Osteoblast (primary cell): ENCODE measurements at regions not wholly inside any gene's neighbourhood (a gene's known extent, or its start where the extent isn't known, plus 50 kb on each side); places are given as distances from the start of the nearest gene placed in this dataset.

Source experiments
- DNase-seq: peaks from one replicate; pipeline ENCODE4 v3.0.0; 2011; ENCODE audit warnings: low spot score, mixed read lengths; ENCODE audit not compliant: insufficient read length; ENCODE audit errors: missing footprints
- H2AFZ ChIP-seq: 2 replicates; pipeline ENCODE4 v1.6.0; 2011; ENCODE audit warnings: mild to moderate bottlenecking, low read length
- H3K27ac ChIP-seq: 2 replicates; pipeline ENCODE4 v1.5.1; 2011; ENCODE audit warnings: mild to moderate bottlenecking, low read depth, low read length, moderate library complexity
- H3K27me3 ChIP-seq: 2 replicates; pipeline ENCODE4 v1.6.0; 2012; ENCODE audit warnings: mild to moderate bottlenecking, control low read depth, inconsistent platforms, low read length, moderate library complexity; ENCODE audit not compliant: insufficient read depth
- H3K36me3 ChIP-seq: 2 replicates; pipeline ENCODE4 v1.5.1; 2011; ENCODE audit warnings: mild to moderate bottlenecking, low read length, control low read depth, moderate library complexity; ENCODE audit not compliant: insufficient read depth
- H3K4me1 ChIP-seq: 2 replicates; pipeline ENCODE4 v1.5.1; 2011; ENCODE audit warnings: mild to moderate bottlenecking, low read length, control low read depth, moderate library complexity; ENCODE audit not compliant: insufficient read depth
- H3K4me2 ChIP-seq: 2 replicates; pipeline ENCODE4 v1.6.0; 2011; ENCODE audit warnings: mild to moderate bottlenecking, low read length; ENCODE audit not compliant: insufficient read depth
- H3K4me3 ChIP-seq: fragments of 200-600 bp; sonication (generic); 3 replicates; pipeline ENCODE4 v1.5.1; 2012; ENCODE audit warnings: mild to moderate bottlenecking, low read length, inconsistent platforms; ENCODE audit not compliant: insufficient read depth
- H3K79me2 ChIP-seq: 2 replicates; pipeline ENCODE4 v1.6.0; 2012; ENCODE audit warnings: mild to moderate bottlenecking, low read length, control low read depth, inconsistent platforms; ENCODE audit not compliant: insufficient read depth
- H3K9me3 ChIP-seq: 2 replicates; pipeline ENCODE4 v1.5.1; 2011; ENCODE audit warnings: low read depth, low read length, control low read depth
- H4K20me1 ChIP-seq: 2 replicates; pipeline ENCODE4 v1.6.0; 2012; ENCODE audit warnings: mild to moderate bottlenecking, low read length, control low read depth; ENCODE audit not compliant: insufficient read depth
- TF ChIP-seq, protein P1 (sequence below): IDR thresholded peaks from 2 replicates; pipeline ENCODE4 v1.5.1; 2011; ENCODE audit warnings: mild to moderate bottlenecking, low read depth, low read length, moderate library complexity; ENCODE audit errors: extremely low read depth

DNA sequence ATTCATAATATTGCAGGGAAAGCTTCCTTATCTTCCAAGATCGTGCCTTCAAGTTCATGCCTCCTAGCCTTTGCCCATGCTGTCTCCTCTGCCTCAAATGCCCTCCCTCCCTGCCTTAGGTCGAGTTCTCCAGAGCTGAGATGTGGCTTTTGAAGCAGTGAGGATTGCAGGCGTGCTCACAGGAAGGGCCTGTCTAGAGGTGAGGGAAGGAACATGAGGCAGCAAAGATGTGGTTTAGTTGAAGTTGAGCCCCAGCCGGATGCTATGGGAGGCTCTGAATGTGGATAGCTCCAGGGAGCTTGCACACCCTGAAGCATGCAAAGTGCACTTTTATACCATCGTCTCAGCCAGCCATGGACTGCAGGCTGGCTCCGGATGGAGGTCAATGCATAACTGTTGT is 754.6 kb upstream of the EEF2KMT start:
- H2AFZ ChIP-seq: no peak overlapping the region
- H3K27ac ChIP-seq: no peak overlapping the region
- no peaks in the 10 kb centered on the region for H3K36me3 ChIP-seq
- DNase-seq: no peak
- H4K20me1 ChIP-seq: no peaks in the 10 kb centered on the region
- H3K79me2 ChIP-seq: no peaks in the 10 kb centered on the region
- no peak overlapping the region for H3K4me3 ChIP-seq
- no peak overlapping the region for H3K4me2 ChIP-seq
- no peaks in the 10 kb centered on the region for H3K27me3 ChIP-seq
- peaks cover 2% of the 10 kb centered on the region for H3K9me3 ChIP-seq
- TF ChIP-seq, protein P1, sequence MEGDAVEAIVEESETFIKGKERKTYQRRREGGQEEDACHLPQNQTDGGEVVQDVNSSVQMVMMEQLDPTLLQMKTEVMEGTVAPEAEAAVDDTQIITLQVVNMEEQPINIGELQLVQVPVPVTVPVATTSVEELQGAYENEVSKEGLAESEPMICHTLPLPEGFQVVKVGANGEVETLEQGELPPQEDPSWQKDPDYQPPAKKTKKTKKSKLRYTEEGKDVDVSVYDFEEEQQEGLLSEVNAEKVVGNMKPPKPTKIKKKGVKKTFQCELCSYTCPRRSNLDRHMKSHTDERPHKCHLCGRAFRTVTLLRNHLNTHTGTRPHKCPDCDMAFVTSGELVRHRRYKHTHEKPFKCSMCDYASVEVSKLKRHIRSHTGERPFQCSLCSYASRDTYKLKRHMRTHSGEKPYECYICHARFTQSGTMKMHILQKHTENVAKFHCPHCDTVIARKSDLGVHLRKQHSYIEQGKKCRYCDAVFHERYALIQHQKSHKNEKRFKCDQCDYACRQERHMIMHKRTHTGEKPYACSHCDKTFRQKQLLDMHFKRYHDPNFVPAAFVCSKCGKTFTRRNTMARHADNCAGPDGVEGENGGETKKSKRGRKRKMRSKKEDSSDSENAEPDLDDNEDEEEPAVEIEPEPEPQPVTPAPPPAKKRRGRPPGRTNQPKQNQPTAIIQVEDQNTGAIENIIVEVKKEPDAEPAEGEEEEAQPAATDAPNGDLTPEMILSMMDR: no peak
- H3K4me1 ChIP-seq: no peaks in the 10 kb centered on the region

- TF ChIP-seq, protein P1: no peak
- Histone ChIP-seq H3K36me3 (no peaks in the 10 kb centered on the region), H3K4me2 (no peak overlapping the region), H3K27ac (no peak overlapping the region), H2AFZ (no peak overlapping the region), H3K9me3 (peaks cover 2% of the 10 kb centered on the region), H3K4me1 (no peaks in the 10 kb centered on the region), H3K4me3 (no peak overlapping the region), H3K27me3 (no peaks in the 10 kb centered on the region), H3K79me2 (no peaks in the 10 kb centered on the region), H4K20me1 (no peaks in the 10 kb centered on the region)
- no peak for DNase-seq
These were observed 753.9 kb upstream of the EEF2KMT start for GRCh38 chr16:5851393-5851982.

DNA sequence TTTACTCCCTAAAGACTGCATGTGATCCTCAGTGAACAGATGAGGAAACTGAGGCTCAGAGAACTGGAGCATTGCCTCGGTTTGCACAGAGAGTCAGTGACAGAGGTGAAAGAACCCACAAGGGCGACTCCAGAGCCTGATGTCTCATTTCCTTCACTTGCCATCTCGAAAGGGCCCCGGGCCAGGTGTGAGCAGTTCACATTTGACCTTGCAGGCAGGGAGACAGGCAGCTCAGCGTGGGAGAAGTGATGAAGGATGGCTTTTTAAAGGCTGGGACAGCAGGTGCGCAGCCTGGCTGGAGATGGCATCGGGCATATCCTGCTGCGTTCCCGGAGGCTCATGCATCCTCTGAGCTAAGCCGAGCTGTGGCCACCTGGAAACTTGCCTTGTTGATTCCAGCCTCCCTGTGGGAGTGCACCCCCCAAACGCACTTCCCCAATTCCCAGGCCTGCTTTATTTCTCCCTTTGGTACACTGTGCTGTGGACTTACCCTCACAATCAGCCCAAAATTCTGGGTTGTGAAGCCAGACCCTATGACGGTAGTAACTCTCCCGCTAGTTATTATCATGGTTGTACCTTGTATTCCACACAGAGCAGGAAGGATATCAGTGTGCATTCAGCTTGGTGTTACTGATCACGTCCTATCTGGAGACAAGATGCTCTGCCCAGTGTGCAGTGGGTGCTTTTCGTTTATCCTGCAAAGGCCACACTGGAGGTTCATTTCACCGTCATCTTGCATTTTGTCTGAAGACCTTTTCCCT is 753.2 kb upstream of the EEF2KMT start:
- Histone ChIP-seq H3K9me3 (peaks cover 2% of the 10 kb centered on the region), H3K27me3 (no peaks in the 10 kb centered on the region), H4K20me1 (no peaks in the 10 kb centered on the region), H3K4me3 (no peak overlapping the region), H3K27ac (no peak overlapping the region), H3K4me2 (no peak overlapping the region), H3K79me2 (no peaks in the 10 kb centered on the region), H2AFZ (no peak overlapping the region), H3K36me3 (no peaks in the 10 kb centered on the region), H3K4me1 (no peaks in the 10 kb centered on the region)
- no peak for DNase-seq
- TF ChIP-seq, protein P1: no peak

- no peak overlapping the region for H3K4me3 ChIP-seq
- H3K4me1 ChIP-seq: no peaks in the 10 kb centered on the region
- no peak overlapping the region for H2AFZ ChIP-seq
- H3K79me2 ChIP-seq: no peaks in the 10 kb centered on the region
- peaks cover 2% of the 10 kb centered on the region for H3K9me3 ChIP-seq
- no peaks in the 10 kb centered on the region for H3K36me3 ChIP-seq
- H4K20me1 ChIP-seq: no peaks in the 10 kb centered on the region
- no peak for DNase-seq
- H3K27me3 ChIP-seq: no peaks in the 10 kb centered on the region
- H3K27ac ChIP-seq: no peak overlapping the region
- TF ChIP-seq, protein P1: no peak
- H3K4me2 ChIP-seq: no peak overlapping the region
These were observed 747.5 kb upstream of the EEF2KMT start for GRCh38 chr16:5845046-5845445.
